MCF 10A (cell line): ENCODE measurements at regions not wholly inside any gene's neighbourhood (a gene's known extent, or its start where the extent isn't known, plus 50 kb on each side); places are given as distances from the start of the nearest gene placed in this dataset.

ENCODE experiments used
- BruUV-seq: library from RNA; stranded (reverse); fragments of 400-500 nt; replicated peaks from 2 replicates; lab custom pipeline; 2021; lab: Mats Ljungman, UMichigan
- CTCF ChIA-PET: fragments of 300-600 bp; sonication (Branson Sonifier 250); formaldehyde crosslinking; extraction: SDS; loops from one replicate; lab custom pipeline; 2021; ENCODE audit warnings: antibody characterized with exemption, inconsistent platforms; lab: Yijun Ruan, JAX
- POLR2A ChIA-PET: fragments of 300-600, 350-650 bp; sonication (Branson Sonifier 250); formaldehyde crosslinking; extraction: SDS; loops from one replicate; lab custom pipeline; 2020; ENCODE audit warnings: antibody characterized with exemption, inconsistent platforms; lab: Yijun Ruan, JAX
- DNase-seq: peaks from one replicate; pipeline ENCODE4 v3.0.0-alpha.2; 2018; ENCODE audit not compliant: unreplicated experiment
- H3K27ac Mint-ChIP-seq: one replicate; pipeline ENCODE4 v1.8.0; 2022; ENCODE audit warnings: mild to moderate bottlenecking, low read depth, mixed read lengths; ENCODE audit not compliant: unreplicated experiment
- H3K27me3 Mint-ChIP-seq: one replicate; pipeline ENCODE4 v1.8.0; 2022; ENCODE audit warnings: mixed read lengths; ENCODE audit not compliant: insufficient read depth, unreplicated experiment
- H3K36me3 Mint-ChIP-seq: one replicate; pipeline ENCODE4 v1.8.0; 2022; ENCODE audit warnings: mild to moderate bottlenecking, moderate library complexity, mixed read lengths; ENCODE audit not compliant: insufficient read depth, unreplicated experiment
- H3K4me1 Mint-ChIP-seq: one replicate; pipeline ENCODE4 v1.8.0; 2022; ENCODE audit warnings: mixed read lengths; ENCODE audit not compliant: insufficient read depth, unreplicated experiment
- H3K4me3 Mint-ChIP-seq: one replicate; pipeline ENCODE4 v1.8.0; 2022; ENCODE audit warnings: mild to moderate bottlenecking, moderate library complexity, mixed read lengths; ENCODE audit not compliant: unreplicated experiment
- H3K9me3 Mint-ChIP-seq: one replicate; pipeline ENCODE4 v1.8.0; 2022; ENCODE audit warnings: mixed read lengths; ENCODE audit not compliant: unreplicated experiment
- CTCF ChIP-seq: fragments of 200-600 bp; IDR thresholded peaks from one replicate; pipeline ENCODE4 v1.8.0; 2022; ENCODE audit warnings: antibody characterized with exemption, mild to moderate bottlenecking; ENCODE audit not compliant: unreplicated experiment
- intact Hi-C: fragments of 100-400 bp; cut with micrococcal nuclease; formaldehyde crosslinking; loops from 2 replicates; pipeline ENCODE4 v1.14.1; 2022

- peaks cover 8% of the 10 kb centered on the region for H3K27me3 Mint-ChIP-seq
- H3K4me3 Mint-ChIP-seq, result no peak overlapping the region
- no TSS peak for BruUV-seq
- H3K9me3 Mint-ChIP-seq, result no peaks in the 10 kb centered on the region
- DNase-seq, result no peak
- H3K27ac Mint-ChIP-seq, result no peak overlapping the region
- no peaks in the 10 kb centered on the region for H3K36me3 Mint-ChIP-seq
- intact Hi-C loops, result no loop called here
- peaks cover 10% of the 10 kb centered on the region for H3K4me1 Mint-ChIP-seq
- ChIA-PET CTCF (no interaction called here), POLR2A (no interaction called here)
- TF ChIP-seq CTCF, result no peak
Observed at GRCh38 chr20:58010186-58010585, 218.3 kb downstream of the ANKRD60 start.

- H3K27me3 Mint-ChIP-seq, result peaks cover 8% of the 10 kb centered on the region
- POLR2A ChIA-PET, result no interaction called here
- H3K4me1 Mint-ChIP-seq, result no peaks in the 10 kb centered on the region
- BruUV-seq, result no TSS peak
- no peaks in the 10 kb centered on the region for H3K36me3 Mint-ChIP-seq
- CTCF ChIA-PET, result no interaction called here
- no peaks in the 10 kb centered on the region for H3K9me3 Mint-ChIP-seq
- H3K4me3 Mint-ChIP-seq, result no peak overlapping the region
- H3K27ac Mint-ChIP-seq, result no peak overlapping the region
- DNase-seq, result no peak
- intact Hi-C loops, result no loop called here
- no peak for TF ChIP-seq CTCF
Observed at GRCh38 chr20:58008866-58009265, 219.6 kb downstream of the ANKRD60 start.

GRCh38 chr20:58008413-58008812 is 220.0 kb downstream of the ANKRD60 start:
- no TSS peak for BruUV-seq
- Mint-ChIP-seq H3K27me3 (peaks cover 8% of the 10 kb centered on the region), H3K4me1 (no peaks in the 10 kb centered on the region), H3K27ac (no peak overlapping the region), H3K9me3 (no peaks in the 10 kb centered on the region), H3K4me3 (no peak overlapping the region), H3K36me3 (no peaks in the 10 kb centered on the region)
- intact Hi-C loops, result no loop called here
- CTCF ChIA-PET, result no interaction called here
- no peak for TF ChIP-seq CTCF
- no peak for DNase-seq
- POLR2A ChIA-PET, result no interaction called here

- CTCF ChIA-PET, result no interaction called here
- Mint-ChIP-seq H3K27ac (no peak overlapping the region), H3K4me1 (no peaks in the 10 kb centered on the region), H3K9me3 (no peaks in the 10 kb centered on the region), H3K4me3 (no peak overlapping the region), H3K27me3 (peaks cover 8% of the 10 kb centered on the region), H3K36me3 (no peaks in the 10 kb centered on the region)
- BruUV-seq, result no TSS peak
- intact Hi-C loops, result no loop called here
- no peak for DNase-seq
- no peak for TF ChIP-seq CTCF
- POLR2A ChIA-PET, result no interaction called here
Observed at GRCh38 chr20:58007947-58008346, 220.5 kb downstream of the ANKRD60 start.
